Upper lobe of left lung (tissue), 4 donors: ENCODE measurements at regions not wholly inside any gene's neighbourhood (a gene's known extent, or its start where the extent isn't known, plus 50 kb on each side); places are given as distances from the start of the nearest gene placed in this dataset.

Experiments used
- POLR2A ChIP-seq, 4 donors: fragments of 450-650 bp; IDR thresholded peaks; one replicate each; pipeline ENCODE4 v1.5.1; 2016 to 2017; ENCODE audit warnings: antibody characterized with exemption in 4 of 4, mild to moderate bottlenecking in 2 of 4
- POLR2AphosphoS5 ChIP-seq, 2 donors: sonication (generic); formaldehyde crosslinking; IDR thresholded peaks; one replicate each; pipeline ENCODE4 v1.5.1; 2017; ENCODE audit warnings: antibody characterized with exemption in 2 of 2
- TF ChIP-seq, protein P1 (sequence below), 6 experiments: fragments of 450-650 bp in 4 of 6; fragments of 200-600 bp in 2 of 6; sonication (generic) in 2 of 6; IDR thresholded peaks; one replicate each; pipeline ENCODE4 v1.5.1; 2016 to 2019; ENCODE audit warnings: antibody characterized with exemption in 6 of 6

DNA sequence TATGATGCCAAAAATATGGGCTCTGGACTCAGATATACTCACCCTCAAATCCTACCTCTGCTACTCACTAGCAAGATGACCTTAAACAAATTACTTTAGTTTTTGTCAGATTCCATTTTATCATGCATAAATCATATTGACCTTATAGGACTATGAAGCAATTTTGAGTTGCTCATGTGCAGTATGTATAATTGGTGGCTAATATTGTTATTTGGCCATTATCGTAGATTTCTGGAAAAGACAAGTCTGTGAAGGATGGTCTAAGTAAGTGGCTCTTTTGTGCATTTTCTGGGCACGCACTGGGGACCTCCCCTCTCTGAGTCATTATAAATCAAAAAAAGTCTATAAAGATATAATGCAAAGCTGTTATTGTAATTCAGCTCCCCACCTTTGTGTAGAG is 393.0 kb downstream of the FGF10 start:
- TF ChIP-seq POLR2AphosphoS5 (IDR thresholded peaks at IDR 0.05): no peak
- TF ChIP-seq, protein P1, sequence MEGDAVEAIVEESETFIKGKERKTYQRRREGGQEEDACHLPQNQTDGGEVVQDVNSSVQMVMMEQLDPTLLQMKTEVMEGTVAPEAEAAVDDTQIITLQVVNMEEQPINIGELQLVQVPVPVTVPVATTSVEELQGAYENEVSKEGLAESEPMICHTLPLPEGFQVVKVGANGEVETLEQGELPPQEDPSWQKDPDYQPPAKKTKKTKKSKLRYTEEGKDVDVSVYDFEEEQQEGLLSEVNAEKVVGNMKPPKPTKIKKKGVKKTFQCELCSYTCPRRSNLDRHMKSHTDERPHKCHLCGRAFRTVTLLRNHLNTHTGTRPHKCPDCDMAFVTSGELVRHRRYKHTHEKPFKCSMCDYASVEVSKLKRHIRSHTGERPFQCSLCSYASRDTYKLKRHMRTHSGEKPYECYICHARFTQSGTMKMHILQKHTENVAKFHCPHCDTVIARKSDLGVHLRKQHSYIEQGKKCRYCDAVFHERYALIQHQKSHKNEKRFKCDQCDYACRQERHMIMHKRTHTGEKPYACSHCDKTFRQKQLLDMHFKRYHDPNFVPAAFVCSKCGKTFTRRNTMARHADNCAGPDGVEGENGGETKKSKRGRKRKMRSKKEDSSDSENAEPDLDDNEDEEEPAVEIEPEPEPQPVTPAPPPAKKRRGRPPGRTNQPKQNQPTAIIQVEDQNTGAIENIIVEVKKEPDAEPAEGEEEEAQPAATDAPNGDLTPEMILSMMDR (IDR thresholded peaks at IDR 0.05): no peak
- TF ChIP-seq POLR2A (IDR thresholded peaks at IDR 0.05): no peak
